ENCODE measurements at regions not wholly inside any gene's neighbourhood (a gene's known extent, or its start where the extent isn't known, plus 50 kb on each side); places are given as distances from the start of the nearest gene placed in this dataset.

- no peak for TF ChIP-seq JUND (IDR thresholded peaks at IDR 0.05; ENCODE audit: low read depth)
- peak in 1 of 2 experiments; percentile 10 for DNase-seq (ENCODE audit: low read depth in 1 of 2, low spot score in 1 of 2)
- in situ Hi-C loops (cut with HindIII; ENCODE audit: low pct_unique_long_range_greater_than_20kb, low sequenced_read_pairs): no loop called here
Observed at GRCh38 chr9:16243798-16244197, 626.7 kb downstream of the BNC2 start.

DNA sequence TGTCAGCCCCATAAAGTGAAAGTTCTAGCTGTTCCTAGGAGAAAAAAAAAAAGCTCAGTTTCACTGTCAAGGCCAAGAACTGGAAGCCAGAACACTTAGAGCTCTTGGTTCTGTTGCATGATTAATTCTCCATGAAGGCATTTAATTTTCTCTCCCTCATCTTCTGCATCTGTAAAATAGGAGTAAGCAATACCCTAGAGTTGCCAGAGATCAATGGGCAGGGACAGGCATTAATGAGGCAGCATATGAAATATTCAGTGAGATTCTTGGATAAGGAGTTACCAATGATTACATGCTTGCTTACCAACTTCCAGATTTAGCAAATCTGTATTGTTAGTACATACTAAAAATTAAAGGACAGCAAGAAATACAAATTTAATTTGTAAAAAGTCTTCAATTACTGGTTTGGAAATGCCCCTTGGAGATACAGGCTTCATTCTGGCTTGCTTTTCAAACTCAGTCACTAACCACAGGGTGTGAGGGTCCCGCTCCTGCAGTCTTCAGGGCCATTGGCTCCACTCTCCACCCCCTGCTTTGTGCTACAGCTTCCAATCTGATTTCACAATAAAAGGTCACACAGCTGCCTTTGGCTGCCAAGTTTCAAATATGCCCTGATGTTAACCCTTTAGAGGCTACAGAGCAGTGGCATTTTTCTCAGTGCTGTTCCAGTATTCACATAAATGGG, 624.6 kb downstream of the BNC2 start:
- no peak for TF ChIP-seq JUND (IDR thresholded peaks at IDR 0.05; ENCODE audit: low read depth)
- DNase-seq (ENCODE audit: low read depth in 1 of 2, low spot score in 1 of 2): no peak
- in situ Hi-C loops (cut with HindIII; ENCODE audit: low pct_unique_long_range_greater_than_20kb, low sequenced_read_pairs): no loop called here

DNA sequence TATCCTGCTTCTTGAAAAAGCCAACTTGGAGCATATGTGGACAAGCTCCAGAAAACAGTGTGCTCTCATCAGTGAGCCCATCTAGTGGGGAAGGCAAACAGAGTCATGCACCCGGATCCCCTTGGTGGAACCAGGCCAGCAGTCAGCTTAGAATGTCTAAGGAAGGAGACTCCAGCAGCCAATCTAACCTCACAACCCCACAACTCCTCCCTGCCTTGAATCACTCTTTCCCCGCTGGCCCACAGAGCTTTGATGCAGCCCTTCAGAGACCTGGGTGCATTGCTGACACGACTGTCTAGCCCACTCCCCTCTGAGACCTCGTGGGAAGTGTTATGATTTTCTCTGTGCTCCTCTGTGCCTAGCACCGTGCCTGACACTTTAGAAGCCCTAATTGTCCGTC, 623.7 kb downstream of the BNC2 start:
- DNase-seq (ENCODE audit: low read depth in 1 of 2, low spot score in 1 of 2): no peak
- no peak for TF ChIP-seq JUND (IDR thresholded peaks at IDR 0.05; ENCODE audit: low read depth)
- in situ Hi-C loops (cut with HindIII; ENCODE audit: low pct_unique_long_range_greater_than_20kb, low sequenced_read_pairs): no loop called here

DNA sequence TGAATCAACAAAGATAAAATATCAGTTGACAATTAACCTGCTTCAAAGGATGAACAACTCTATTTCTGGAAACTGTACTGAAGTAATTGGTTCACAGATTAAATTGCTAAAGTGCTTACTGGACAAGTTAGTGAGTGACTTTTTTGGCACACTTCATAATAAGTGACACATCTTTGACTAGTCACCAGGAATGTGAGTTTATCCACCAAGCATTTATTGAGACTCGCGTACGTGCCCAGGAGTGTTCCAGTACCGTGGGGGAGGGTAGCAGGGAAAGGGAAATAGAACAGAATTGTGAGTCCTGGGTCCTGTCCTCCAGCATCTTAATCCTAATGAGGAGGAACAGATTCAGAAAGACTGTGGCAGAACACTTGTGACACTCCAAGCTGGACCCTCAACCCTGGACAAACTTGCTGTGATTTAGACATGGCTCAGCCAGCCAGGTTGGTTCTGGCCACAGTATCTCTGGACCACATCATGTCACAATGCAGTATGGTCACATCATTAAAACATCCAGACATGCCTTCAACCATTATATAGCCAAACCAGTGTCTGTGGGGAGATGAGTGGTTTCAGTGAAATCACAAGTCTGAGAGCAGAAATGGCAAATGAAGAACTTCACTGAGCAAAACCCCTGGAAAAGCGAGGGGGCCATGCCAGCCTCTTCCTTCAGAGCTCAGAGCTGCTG, 623.1 kb downstream of the BNC2 start:
- TF ChIP-seq JUND (IDR thresholded peaks at IDR 0.05; ENCODE audit: low read depth): no peak
- in situ Hi-C loops (cut with HindIII; ENCODE audit: low pct_unique_long_range_greater_than_20kb, low sequenced_read_pairs): no loop called here
- DNase-seq (ENCODE audit: low read depth in 1 of 2, low spot score in 1 of 2): peak in 1 of 2 experiments; percentile 12

- in situ Hi-C loops (cut with HindIII; ENCODE audit: low pct_unique_long_range_greater_than_20kb, low sequenced_read_pairs): no loop called here
- no peak for DNase-seq (ENCODE audit: low read depth in 1 of 2, low spot score in 1 of 2)
- no peak for TF ChIP-seq JUND (IDR thresholded peaks at IDR 0.05; ENCODE audit: low read depth)
Observed at GRCh38 chr9:16248822-16249221, 621.6 kb downstream of the BNC2 start.

GRCh38 chr9:16252616-16253015, 617.9 kb downstream of the BNC2 start:
- in situ Hi-C loops (cut with HindIII; ENCODE audit: low pct_unique_long_range_greater_than_20kb, low sequenced_read_pairs): no loop called here
- no peak for TF ChIP-seq JUND (IDR thresholded peaks at IDR 0.05; ENCODE audit: low read depth)
- DNase-seq (ENCODE audit: low read depth in 1 of 2, low spot score in 1 of 2): no peak

- TF ChIP-seq JUND (IDR thresholded peaks at IDR 0.05; ENCODE audit: low read depth): no peak
- in situ Hi-C loops (cut with HindIII; ENCODE audit: low pct_unique_long_range_greater_than_20kb, low sequenced_read_pairs): no loop called here
- DNase-seq (ENCODE audit: low read depth in 1 of 2, low spot score in 1 of 2): no peak
Observed at GRCh38 chr9:16254674-16255073, 615.8 kb downstream of the BNC2 start.

DNA sequence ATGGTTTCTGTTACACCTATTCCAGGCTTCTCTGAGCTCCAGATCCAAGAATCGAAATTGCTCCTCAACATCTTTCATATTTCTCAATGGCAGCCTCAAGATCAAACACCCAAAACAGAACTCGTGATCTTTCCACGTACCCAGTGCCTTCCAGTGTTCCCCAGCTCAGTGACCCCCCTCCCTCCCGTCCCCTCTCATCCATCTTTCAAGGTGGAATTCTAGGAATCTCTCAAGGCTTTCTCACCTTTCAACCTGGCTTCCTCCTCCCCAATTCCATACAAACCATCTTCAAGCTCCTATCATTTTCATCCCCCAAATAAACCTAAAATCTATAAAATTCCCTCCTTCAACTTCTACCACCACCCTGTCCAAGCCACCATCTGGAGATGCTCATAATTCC, 615.3 kb downstream of the BNC2 start:
- in situ Hi-C loops (cut with HindIII; ENCODE audit: low pct_unique_long_range_greater_than_20kb, low sequenced_read_pairs): no loop called here
- no peak for DNase-seq (ENCODE audit: low read depth in 1 of 2, low spot score in 1 of 2)
- no peak for TF ChIP-seq JUND (IDR thresholded peaks at IDR 0.05; ENCODE audit: low read depth)

- TF ChIP-seq JUND (IDR thresholded peaks at IDR 0.05; ENCODE audit: low read depth): no peak
- peak in 1 of 2 experiments; percentile 19 for DNase-seq (ENCODE audit: low read depth in 1 of 2, low spot score in 1 of 2)
- in situ Hi-C loops (cut with HindIII; ENCODE audit: low pct_unique_long_range_greater_than_20kb, low sequenced_read_pairs): no loop called here
Observed at GRCh38 chr9:16257604-16258003, 612.9 kb downstream of the BNC2 start.

DNA sequence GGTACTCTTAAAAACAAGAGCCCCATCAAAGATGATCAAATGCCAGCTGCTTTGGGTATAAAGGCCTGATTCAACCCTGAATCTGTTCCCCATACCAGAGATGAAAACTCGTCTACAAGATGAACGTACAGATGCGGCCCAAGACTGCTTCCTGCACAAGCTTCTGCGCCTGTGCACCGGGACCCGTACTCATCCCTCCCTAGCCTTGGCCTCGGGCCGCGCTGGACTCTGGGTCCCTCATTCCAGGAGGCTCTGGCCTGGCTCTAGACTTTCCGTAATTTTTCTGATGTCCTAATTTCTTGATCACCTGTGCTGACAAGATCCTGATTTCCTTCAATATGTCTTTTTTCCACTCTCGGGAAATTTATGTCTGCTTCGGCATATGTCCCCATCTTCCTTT, 612.3 kb downstream of the BNC2 start:
- no peak for TF ChIP-seq JUND (IDR thresholded peaks at IDR 0.05; ENCODE audit: low read depth)
- DNase-seq (ENCODE audit: low read depth in 1 of 2, low spot score in 1 of 2): no peak
- in situ Hi-C loops (cut with HindIII; ENCODE audit: low pct_unique_long_range_greater_than_20kb, low sequenced_read_pairs): no loop called here

- no peak for TF ChIP-seq JUND (IDR thresholded peaks at IDR 0.05; ENCODE audit: low read depth)
- in situ Hi-C loops (cut with HindIII; ENCODE audit: low pct_unique_long_range_greater_than_20kb, low sequenced_read_pairs): no loop called here
- DNase-seq (ENCODE audit: low read depth in 1 of 2, low spot score in 1 of 2): no peak
Observed at GRCh38 chr9:16258708-16259107, 611.8 kb downstream of the BNC2 start.

DNA sequence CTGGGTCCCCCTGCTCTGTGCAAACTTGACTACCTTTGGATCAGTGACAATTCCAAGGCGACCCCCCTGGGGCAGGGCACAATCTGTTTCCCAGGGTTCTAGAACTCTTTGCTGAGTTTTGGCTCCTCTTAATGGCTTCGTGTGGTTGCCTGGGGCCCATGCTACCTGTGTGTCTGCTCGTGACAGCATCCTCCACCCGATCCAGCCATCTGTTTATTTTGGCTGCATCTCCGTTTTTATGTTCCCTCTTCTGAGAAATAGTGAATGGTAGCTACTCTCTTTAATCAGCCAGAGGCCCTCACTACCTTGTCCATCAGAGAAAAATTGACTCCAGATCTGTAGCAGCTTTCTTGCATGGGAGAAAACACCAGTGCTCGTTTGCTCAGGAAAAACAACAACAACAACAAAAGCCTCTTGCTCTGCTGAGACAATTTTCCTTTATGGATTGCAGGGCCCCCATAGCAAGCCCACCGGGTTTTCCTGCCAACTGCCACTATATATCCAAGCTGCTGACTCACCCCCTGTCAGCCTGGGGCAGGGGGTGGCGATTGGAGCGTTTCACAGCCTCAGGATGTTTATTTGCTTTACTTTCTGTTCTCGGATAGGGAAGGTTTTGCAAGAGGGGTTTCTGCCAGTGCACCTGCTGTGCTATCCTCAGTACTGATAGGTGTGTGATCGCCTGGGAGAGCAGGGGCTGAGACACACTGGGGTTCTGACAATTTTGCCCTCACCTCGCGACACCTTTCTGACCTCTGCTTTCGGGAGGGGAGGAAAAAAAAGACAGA, 607.8 kb downstream of the BNC2 start:
- no peak for TF ChIP-seq JUND (IDR thresholded peaks at IDR 0.05; ENCODE audit: low read depth)
- in situ Hi-C loops (cut with HindIII; ENCODE audit: low pct_unique_long_range_greater_than_20kb, low sequenced_read_pairs): no loop called here
- DNase-seq (ENCODE audit: low read depth in 1 of 2, low spot score in 1 of 2): no peak

GRCh38 chr9:16265688-16266087, 604.8 kb downstream of the BNC2 start:
- in situ Hi-C loops (cut with HindIII; ENCODE audit: low pct_unique_long_range_greater_than_20kb, low sequenced_read_pairs): no loop called here
- TF ChIP-seq JUND (IDR thresholded peaks at IDR 0.05; ENCODE audit: low read depth): no peak
- DNase-seq (ENCODE audit: low read depth in 1 of 2, low spot score in 1 of 2): no peak
